ENCODE measurements at regions not wholly inside any gene's neighbourhood (a gene's known extent, or its start where the extent isn't known, plus 50 kb on each side); places are given as distances from the start of the nearest gene placed in this dataset.
"Not testable (repeated sequence)": the region's sequence is repeated elsewhere in the genome, so short reads cannot be mapped to it uniquely, and the experiment has no call there.

DNA sequence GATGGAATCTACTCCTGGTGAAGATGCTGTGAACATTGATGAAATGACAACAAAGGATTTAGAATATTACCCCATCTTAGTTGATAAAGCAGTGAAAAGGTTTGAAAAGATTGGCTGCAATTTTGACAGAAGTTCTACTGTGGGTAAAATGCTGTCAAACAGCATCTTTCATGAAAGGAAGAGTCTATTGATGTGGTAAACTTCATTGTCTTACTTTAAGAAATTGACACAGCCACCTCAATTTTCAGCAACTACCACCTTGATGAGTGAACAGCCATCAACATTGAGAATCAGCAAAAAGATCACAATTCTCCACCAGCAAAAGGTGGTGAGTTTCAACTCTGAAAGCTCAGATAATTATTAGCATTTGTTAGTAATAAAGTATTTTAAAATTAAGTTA lies 310.3 kb upstream of the RBMS1 start:
- DNase-seq (ENCODE audit: low spot score): no peak

DNA sequence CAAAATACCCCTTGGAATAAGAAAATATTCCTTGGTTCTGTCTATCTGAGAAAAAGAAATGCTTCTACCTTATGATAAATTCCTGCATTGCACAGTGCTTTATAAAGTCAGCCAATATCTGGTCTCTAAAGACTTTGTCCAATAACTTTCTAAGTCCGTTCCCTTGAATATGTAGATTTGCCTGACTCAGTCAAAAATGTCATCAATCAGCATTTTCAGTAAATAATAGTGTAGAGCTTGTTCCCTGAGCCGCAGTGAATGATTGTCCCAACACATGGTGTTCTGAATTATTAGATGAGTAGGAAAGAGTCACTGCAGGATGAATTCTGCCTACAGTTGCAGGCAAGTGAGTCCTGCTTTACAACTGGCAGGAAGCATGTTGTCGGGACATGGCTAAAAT lies 316.8 kb upstream of the RBMS1 start:
- no peak for DNase-seq (ENCODE audit: low spot score)

DNA sequence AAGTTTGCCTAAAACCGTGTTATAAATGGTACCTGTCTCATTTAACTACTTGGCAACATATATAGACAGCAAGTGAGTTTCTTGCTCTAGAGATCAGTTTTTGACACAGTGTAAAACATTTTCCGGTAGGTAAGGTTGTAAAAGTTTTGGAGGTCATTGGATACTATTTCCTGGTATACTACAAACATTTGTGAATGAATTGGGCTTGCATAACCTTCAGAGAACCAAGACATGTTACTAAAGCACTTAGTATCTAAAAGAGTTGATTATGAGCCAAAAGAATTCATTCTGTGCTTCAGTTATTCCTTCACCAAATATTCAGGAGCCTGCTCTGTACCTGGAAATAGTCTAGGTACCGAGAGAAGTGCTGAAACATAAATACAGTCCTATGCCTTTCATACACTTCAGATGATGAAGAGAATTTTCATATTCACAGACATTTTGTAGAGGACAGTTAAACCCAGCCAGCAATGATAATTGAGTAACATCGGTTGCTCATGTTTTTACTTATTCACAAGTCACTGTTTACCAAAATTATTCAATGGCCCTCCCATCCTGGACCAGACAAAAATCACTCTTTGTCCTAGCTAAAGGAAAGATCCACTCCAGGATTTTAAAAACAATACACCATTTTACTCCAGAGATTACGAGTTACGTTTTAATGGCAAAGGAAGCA lies 319.4 kb upstream of the RBMS1 start:
- DNase-seq (ENCODE audit: low spot score): no peak

DNA sequence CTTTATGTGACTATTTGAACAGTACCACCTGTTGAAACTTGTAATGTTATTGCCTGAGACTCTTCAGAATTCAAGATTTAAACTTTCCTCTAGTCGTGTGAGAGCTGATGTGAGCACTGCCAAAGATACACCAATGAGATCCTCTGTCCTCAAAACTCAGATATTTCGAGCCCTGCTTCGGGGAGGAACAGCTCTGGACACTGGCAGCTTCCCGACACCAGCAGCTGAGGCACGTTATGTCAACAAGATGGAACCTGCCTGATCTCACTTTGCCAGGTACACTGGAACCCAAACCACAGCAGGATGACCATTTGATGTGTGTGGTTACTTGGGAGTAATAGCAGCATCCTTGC lies 319.9 kb upstream of the RBMS1 start:
- DNase-seq (ENCODE audit: low spot score): no peak

DNA sequence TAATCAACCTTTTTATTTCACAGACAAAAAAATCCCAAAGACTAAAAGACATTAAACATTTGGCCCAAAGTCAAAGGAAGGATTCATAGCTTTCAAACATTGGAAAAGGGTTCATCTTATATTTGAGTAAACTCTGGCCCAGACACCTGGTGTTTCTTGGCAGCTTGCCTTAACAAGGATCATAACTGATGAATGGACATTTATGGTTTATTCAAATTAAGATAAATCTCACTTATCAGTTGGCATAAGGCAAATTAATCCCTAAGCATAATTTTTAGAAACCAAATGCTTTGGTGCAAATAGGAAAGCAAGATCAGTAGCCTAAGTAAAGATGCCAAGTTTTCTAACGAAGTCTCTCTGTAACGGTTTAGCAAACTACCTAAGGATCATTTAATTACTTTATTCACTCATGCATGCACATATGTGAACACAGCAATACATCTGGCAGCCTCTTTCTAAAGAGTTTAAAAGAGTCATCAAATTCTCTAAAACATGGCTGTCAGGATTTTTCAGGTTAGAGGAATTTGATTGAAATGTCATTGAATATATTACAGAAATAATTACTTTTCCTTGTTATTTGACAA lies 323.4 kb upstream of the RBMS1 start:
- DNase-seq (ENCODE audit: low spot score): no peak

GRCh38 chr2:160820691-160821090 lies 327.1 kb upstream of the RBMS1 start:
- no peak for DNase-seq (ENCODE audit: low spot score)

DNA sequence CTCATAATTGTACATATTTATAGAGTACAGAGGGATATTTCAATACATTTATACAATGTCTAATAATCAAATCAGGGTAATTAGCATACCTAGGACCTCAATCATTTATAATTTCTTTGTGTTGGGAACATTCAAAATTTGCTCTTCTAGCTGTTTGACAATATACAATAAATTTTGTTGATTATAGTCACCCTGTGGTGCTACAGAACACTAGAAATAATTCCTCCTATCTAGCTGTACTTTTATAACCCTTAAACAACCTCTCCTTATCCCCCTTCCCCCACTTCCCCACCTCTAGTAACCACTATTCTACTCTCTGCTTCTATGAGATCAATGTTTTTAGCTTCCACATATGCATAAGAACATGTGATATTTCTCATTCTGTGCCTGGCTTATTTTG lies 328.4 kb upstream of the RBMS1 start:
- DNase-seq (ENCODE audit: low spot score): no peak

- DNase-seq (ENCODE audit: low spot score): no peak
These were observed 331.8 kb upstream of the RBMS1 start for GRCh38 chr2:160825433-160825832.

DNA sequence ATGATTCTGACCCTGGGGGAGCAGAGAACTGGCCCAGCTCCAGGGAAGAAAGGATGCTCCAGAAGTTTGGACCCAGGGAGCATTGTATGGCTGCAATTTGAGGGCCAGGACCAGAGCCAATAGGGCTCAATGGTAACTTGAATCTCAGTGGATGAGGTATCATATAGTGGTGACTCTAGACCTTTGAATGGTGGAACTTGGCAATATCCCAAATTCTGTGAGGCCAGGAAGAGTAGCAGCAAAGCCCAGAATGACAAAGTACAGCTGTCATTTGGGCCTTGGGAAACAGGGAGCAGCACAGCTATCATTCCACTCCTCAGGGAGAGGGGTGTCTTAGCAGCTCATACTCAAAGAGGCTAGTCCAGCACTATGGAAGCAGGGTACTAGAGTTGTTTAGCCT lies 332.9 kb upstream of the RBMS1 start:
- no peak for DNase-seq (ENCODE audit: low spot score)

DNA sequence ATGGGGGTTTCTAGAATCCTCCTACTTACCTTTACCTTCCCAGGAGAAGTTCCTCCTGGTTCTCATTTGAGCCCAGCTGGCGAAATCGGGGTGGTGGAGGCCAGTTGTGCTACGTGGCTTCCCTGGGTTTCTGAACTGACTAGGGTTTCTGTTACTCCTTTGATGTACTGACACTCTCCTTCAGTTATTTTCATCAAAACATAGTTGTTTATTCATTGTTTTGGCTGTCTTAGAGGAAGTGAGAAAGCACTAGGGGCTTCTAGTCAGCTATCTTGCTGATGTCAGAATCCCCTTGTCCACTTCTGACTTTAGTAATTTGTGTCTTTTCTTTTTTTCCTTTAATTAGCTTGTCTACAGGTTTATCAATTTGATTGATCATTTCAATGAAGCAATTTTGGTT lies 332.2 kb upstream of the TANK start:
- no peak for DNase-seq (ENCODE audit: low spot score)

DNA sequence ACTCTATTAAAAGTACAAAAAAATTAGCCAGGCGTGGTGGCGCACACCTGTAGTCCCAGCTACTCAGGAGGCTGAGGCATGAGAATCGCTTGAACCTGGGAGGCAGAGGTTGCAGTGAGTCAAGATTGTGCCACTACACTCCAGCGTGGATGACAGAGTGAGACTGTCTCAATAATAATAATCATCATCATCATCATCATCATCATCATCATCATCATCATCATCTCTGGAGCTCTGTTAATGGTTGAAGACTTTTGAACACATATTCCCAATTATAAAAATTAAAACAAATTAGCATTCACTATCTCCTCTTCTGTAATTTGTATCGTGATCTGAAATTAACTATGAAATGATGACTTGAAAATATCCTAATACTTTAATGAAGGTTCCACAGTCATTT lies 327.8 kb upstream of the TANK start:
- not testable (repeated sequence) for DNase-seq (ENCODE audit: low spot score)

GRCh38 chr2:160835166-160835565 lies 325.1 kb upstream of the TANK start:
- no peak for DNase-seq (ENCODE audit: low spot score)

DNA sequence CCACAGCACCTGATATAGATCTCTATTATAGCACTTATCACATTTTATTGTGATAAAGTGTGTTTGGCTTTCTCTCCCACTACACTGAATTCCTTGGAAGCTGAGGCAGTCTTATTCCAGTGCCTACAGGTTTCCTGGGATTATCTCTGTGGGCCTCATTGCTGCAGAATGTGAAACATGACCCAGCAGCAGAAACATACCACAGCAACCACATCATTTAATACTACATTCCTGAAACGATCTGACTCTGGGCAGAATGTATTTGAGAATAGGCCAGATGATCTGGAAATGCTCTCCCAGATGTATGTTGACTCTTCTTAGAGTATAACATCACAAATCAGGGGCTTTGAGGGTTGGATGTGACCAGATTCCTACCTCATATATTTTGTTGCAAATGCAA lies 323.5 kb upstream of the TANK start:
- peak; percentile 89 for DNase-seq (ENCODE audit: low spot score)

GRCh38 chr2:160837416-160837815 lies 322.8 kb upstream of the TANK start:
- no peak for DNase-seq (ENCODE audit: low spot score)

GRCh38 chr2:160838147-160838546 lies 322.1 kb upstream of the TANK start:
- DNase-seq (ENCODE audit: low spot score): no peak

DNA sequence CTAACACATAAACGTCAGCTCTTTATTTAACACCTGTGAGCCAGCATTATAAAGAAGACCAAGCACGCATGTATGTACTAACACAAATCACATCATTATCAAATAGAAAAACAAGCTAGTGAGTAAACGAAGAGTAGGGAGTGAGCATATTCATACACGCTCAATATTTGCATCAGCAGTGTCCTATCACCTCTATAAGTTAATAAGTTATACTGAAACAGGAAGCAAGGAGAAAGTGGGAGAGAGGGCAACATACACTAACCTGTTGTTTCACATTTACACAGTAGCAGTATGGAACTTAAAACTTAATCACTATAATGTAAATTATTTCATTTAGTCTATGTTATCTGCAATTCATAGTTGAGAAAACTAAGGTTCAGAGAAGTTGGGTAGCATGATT lies 321.5 kb upstream of the TANK start:
- no peak for DNase-seq (ENCODE audit: low spot score)

- DNase-seq (ENCODE audit: low spot score): no peak
These were observed 317.9 kb upstream of the TANK start for GRCh38 chr2:160842286-160842685.

DNA sequence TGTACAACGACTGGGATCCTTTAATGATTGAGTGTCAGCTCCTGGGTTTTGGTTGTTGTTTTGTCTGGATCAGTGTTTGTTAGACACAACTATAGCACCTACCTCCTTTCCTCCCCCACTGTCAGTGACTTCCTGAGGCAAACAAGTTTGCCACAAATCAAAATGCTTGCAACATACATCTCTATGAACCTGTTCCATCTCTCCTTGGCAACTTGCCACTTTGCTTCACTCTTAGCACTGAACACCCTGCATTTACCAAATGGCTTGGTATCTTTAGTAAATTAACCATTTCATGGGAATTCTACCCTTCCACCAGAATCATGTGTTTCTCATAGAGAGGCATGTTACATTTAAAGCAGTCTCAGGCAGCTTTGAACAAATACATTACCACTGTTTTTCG lies 301.1 kb upstream of the TANK start:
- DNase-seq (ENCODE audit: low spot score): no peak

DNA sequence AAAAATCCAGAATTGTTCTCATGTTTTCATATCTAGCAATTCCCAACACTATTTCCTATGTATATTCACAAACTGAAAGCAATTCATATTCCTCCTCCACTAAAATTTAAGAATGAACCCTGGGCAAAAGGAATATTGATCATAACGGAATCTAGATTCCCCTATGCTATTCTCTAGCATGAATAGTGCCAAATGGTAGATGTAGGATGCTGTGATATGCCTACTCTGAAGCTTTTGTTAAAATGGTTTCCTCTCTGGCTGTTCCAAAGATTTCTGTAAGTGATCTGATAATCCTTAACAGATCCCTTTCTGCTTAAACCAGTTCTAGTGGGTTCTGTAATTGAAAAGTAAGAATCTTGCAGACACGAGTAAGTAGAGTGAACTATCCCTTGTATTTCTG lies 298.0 kb upstream of the TANK start:
- DNase-seq (ENCODE audit: low spot score): no peak

DNA sequence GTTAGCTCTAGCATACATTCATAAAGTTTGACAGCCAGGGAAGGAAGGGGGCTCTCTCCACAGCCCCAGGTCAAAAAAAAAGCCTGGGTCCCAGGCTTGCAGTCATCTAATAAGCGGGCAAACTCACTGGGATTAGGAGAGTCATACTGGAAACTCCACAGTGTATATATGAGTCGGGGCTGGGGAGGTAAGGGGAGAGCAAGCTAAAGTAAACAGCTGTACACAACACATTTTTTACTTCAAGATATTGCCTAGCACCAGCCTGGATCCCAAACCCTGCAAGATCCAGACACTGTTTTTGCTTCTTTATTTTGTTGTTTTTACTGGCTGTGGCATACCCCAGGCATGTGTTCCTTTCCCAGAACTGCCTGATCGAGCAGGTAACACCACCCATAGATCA lies 291.3 kb upstream of the TANK start:
- DNase-seq (ENCODE audit: low spot score): no peak

DNA sequence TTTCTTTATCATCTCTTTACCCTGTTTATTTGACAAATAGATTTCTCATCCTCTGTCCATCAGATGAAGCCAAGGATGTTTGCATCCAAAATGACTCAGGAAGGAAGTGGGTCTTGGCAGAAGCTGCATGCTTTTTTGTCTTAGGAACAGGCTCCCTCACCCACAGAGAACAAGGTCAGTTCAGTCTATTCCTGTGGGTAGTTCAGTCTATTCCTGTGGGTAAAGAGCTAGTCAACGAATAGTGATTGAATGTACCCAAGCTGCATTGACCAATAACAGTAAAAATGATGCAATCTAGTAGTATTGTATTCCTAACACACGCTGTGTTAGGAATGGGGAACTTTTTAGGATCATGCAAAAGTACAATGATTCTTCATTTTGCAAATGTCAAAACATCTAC lies 290.8 kb upstream of the TANK start:
- DNase-seq (ENCODE audit: low spot score): peak; percentile 76

DNA sequence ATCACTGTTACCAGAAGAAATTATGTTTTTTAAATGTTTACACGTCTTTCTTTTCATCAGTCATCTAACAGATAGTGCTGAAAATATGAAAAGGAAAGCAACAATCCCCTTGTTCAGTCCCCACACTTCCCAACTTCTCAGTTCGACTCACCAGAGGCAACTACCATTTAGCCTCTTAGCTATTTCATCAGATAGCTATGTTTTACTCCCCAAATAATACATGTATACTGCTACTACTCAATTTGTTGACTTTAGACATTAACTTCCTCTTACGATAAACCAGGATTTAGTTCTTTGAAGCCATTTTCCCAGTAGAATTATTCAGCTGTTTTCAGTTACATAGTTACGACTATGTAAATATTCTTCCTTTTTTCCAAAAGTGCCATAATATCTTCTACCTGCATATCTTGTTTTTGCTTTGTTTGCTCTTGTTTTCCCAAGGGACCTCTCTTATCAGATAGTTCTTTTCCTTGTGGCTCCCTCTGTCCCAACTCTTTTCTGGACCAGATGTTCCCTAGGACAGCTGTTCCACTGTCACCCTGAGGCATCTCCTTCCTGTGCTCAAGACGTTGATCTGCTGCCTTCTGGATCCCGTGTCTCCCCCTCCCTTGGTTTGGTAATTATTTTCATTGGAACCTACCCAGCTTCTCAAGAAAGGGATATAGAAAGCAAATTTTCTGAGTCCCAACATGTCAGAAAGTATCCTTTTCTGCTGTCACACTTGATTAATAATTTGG lies 289.3 kb upstream of the TANK start:
- DNase-seq (ENCODE audit: low spot score): peak; percentile 20

GRCh38 chr2:160871953-160872352 lies 288.3 kb upstream of the TANK start:
- DNase-seq (ENCODE audit: low spot score): no peak

- DNase-seq (ENCODE audit: low spot score): no peak
These were observed 284.2 kb upstream of the TANK start for GRCh38 chr2:160876029-160876428.
